ENCODE measurements at regions not wholly inside any gene's neighbourhood (a gene's known extent, or its start where the extent isn't known, plus 50 kb on each side); places are given as distances from the start of the nearest gene placed in this dataset.

GRCh38 chr16:48788475-48788874 is 178.5 kb upstream of the N4BP1 start:
- no peak for DNase-seq
- intact Hi-C loops (cut with DNase I) = no loop called here
- Histone ChIP-seq H3K27me3 (ENCODE audit: insufficient read depth in 3 of 3, low read length in 2 of 3) (no peaks in the 10 kb centered on the region), H3K4me3 (no peak overlapping the region), H3K36me3 (ENCODE audit: insufficient read depth in 1 of 2, low read depth in 1 of 2) (no peaks in the 10 kb centered on the region), H3K27ac (no peak overlapping the region), H3K9me3 (no peaks in the 10 kb centered on the region), H3K4me1 (no peaks in the 10 kb centered on the region)
- ATAC-seq = no peak
- no peak for TF ChIP-seq CTCF (IDR thresholded peaks at IDR 0.05)
- 61 to 62% (median 61%) methylated on average over 3 of the region's 3 CpGs for WGBS, 3 donors

GRCh38 chr16:48745541-48745940 is 135.6 kb upstream of the N4BP1 start:
- TF ChIP-seq CTCF (IDR thresholded peaks at IDR 0.05) = no peak
- Histone ChIP-seq H3K4me3 (no peak overlapping the region), H3K27ac (no peak overlapping the region), H3K27me3 (ENCODE audit: insufficient read depth in 3 of 3, low read length in 2 of 3) (no peaks in the 10 kb centered on the region), H3K36me3 (ENCODE audit: insufficient read depth in 1 of 2, low read depth in 1 of 2) (no peaks in the 10 kb centered on the region), H3K4me1 (peaks cover 4% of the 10 kb centered on the region), H3K9me3 (peaks cover 6% of the 10 kb centered on the region)
- 55 to 76% (median 67%) methylated on average over 4 of the region's 4 CpGs for WGBS, 3 donors
- no peak for DNase-seq
- intact Hi-C loops (cut with DNase I) = no loop called here
- ATAC-seq = no peak

- intact Hi-C loops (cut with DNase I) = no loop called here
- WGBS, 3 donors = 55 to 73% (median 60%) methylated on average over 6 of the region's 6 CpGs
- DNase-seq (no peak), ATAC-seq (no peak)
- Histone ChIP-seq H3K27me3 (ENCODE audit: insufficient read depth in 3 of 3, low read length in 2 of 3) (no peaks in the 10 kb centered on the region), H3K36me3 (ENCODE audit: insufficient read depth in 1 of 2, low read depth in 1 of 2) (no peaks in the 10 kb centered on the region), H3K4me1 (no peaks in the 10 kb centered on the region), H3K9me3 (peaks cover 6% of the 10 kb centered on the region), H3K4me3 (no peak overlapping the region), H3K27ac (no peak overlapping the region)
- no peak for TF ChIP-seq CTCF (IDR thresholded peaks at IDR 0.05)
These were observed 131.0 kb upstream of the N4BP1 start for GRCh38 chr16:48740964-48741363.

GRCh38 chr16:48734220-48734619 is 124.2 kb upstream of the N4BP1 start:
- Histone ChIP-seq H3K36me3 (ENCODE audit: insufficient read depth in 1 of 2, low read depth in 1 of 2) (no peaks in the 10 kb centered on the region), H3K27me3 (ENCODE audit: insufficient read depth in 3 of 3, low read length in 2 of 3) (no peaks in the 10 kb centered on the region), H3K27ac (no peak overlapping the region), H3K4me3 (no peak overlapping the region), H3K4me1 (peaks cover 4% of the 10 kb centered on the region), H3K9me3 (no peaks in the 10 kb centered on the region)
- intact Hi-C loops (cut with DNase I) = no loop called here
- ATAC-seq (no peak), DNase-seq (no peak)
- no peak for TF ChIP-seq CTCF (IDR thresholded peaks at IDR 0.05)

- no peak for ATAC-seq
- Histone ChIP-seq H3K4me1 (no peaks in the 10 kb centered on the region), H3K27me3 (ENCODE audit: insufficient read depth in 3 of 3, low read length in 2 of 3) (no peaks in the 10 kb centered on the region), H3K4me3 (no peak overlapping the region), H3K27ac (no peak overlapping the region), H3K9me3 (peaks cover 6% of the 10 kb centered on the region), H3K36me3 (ENCODE audit: insufficient read depth in 1 of 2, low read depth in 1 of 2) (no peaks in the 10 kb centered on the region)
- no peak for TF ChIP-seq CTCF (IDR thresholded peaks at IDR 0.05)
- no peak for DNase-seq
- intact Hi-C loops (cut with DNase I) = no loop called here
- 84 to 88% (median 88%) methylated on average over 1 of the region's 1 CpG for WGBS, 3 donors
These were observed 94.7 kb upstream of the N4BP1 start for GRCh38 chr16:48704710-48705109.

All from psoas muscle (tissue), 7 donors.